Gastrocnemius medialis (tissue), 4 donors: ENCODE measurements at regions not wholly inside any gene's neighbourhood (a gene's known extent, or its start where the extent isn't known, plus 50 kb on each side); places are given as distances from the start of the nearest gene placed in this dataset.

ENCODE experiments used
- ATAC-seq, 2 donors: fragments of 150-250 bp; one replicate each; pipeline ENCODE4 v1.9.1; 2016
- DNase-seq, 2 donors: peaks; one replicate each; pipeline ENCODE4 v3.0.0-alpha.2; 2019
- H3K27ac ChIP-seq, 4 donors: fragments of 200-600 bp; sonication (generic); 1 replicate in 1 of 4; 2 replicates in 3 of 4; pipeline ENCODE4 v1.5.1; 2016 to 2018; ENCODE audit warnings: mild to moderate bottlenecking in 2 of 4, moderate library complexity in 1 of 4
- H3K27me3 ChIP-seq, 3 donors: fragments of 200-600 bp; sonication (generic) in 2 of 3; 1 replicate in 1 of 3; 2 replicates in 2 of 3; pipeline versions ENCODE4 v1.5.1 to v1.6.0; 2016 to 2019; ENCODE audit warnings: mild to moderate bottlenecking in 1 of 3, moderate library complexity in 1 of 3
- H3K36me3 ChIP-seq, 2 donors: fragments of 200-600 bp; sonication (generic) in 1 of 2; one replicate each; pipeline ENCODE4 v1.5.1; 2017 to 2018
- H3K4me1 ChIP-seq, 2 donors: fragments of 200-600 bp; sonication (generic) in 1 of 2; one replicate each; pipeline ENCODE4 v1.5.1; 2016 to 2017; ENCODE audit warnings: mild to moderate bottlenecking in 2 of 2
- H3K4me3 ChIP-seq, 4 donors: fragments of 200-600 bp; sonication (generic) in 3 of 4; 1 replicate in 1 of 4; 2 replicates in 3 of 4; pipeline ENCODE4 v1.5.1; 2016 to 2019; ENCODE audit warnings: mild to moderate bottlenecking in 2 of 4
- H3K9me3 ChIP-seq, 3 donors: fragments of 200-600 bp; sonication (generic) in 2 of 3; 1 replicate in 1 of 3; 2 replicates in 2 of 3; pipeline ENCODE4 v1.5.1; 2016 to 2019
- CTCF ChIP-seq, 5 experiments: fragments of 450-650 bp in 3 of 5; fragments of 200-600 bp in 2 of 5; sonication (generic) in 2 of 5; IDR thresholded peaks in 4 of 5; conservative IDR thresholded peaks in 1 of 5; 1 replicate in 4 of 5; 2 replicates in 1 of 5; pipeline ENCODE4 v1.5.1; 2016 to 2019; ENCODE audit warnings: antibody characterized with exemption in 5 of 5, mild to moderate bottlenecking in 3 of 5, moderate library complexity in 3 of 5
- POLR2A ChIP-seq, 2 donors: fragments of 450-650 bp; IDR thresholded peaks; one replicate each; pipeline ENCODE4 v1.6.1; 2017; ENCODE audit warnings: antibody characterized with exemption in 2 of 2, mild to moderate bottlenecking in 2 of 2, moderate library complexity in 2 of 2
- in situ Hi-C, 4 donors: fragments of 200-750 bp; cut with MboI; loops; one replicate each; pipeline versions ENCODE4 v1.15.0 to v1.8.0; 2017; ENCODE audit warnings: low sequenced_read_pairs in 4 of 4
- intact Hi-C: fragments of 100-400 bp; cut with DNase I; formaldehyde crosslinking; loops from one replicate; pipeline ENCODE4 v1.15.1; 2023; ENCODE audit warnings: low total_unique reads

- Histone ChIP-seq H3K27me3 (no peaks in the 10 kb centered on the region), H3K9me3 (no peaks in the 10 kb centered on the region), H3K4me3 (no peak overlapping the region), H3K27ac (no peak overlapping the region), H3K4me1 (no peaks in the 10 kb centered on the region), H3K36me3 (no peaks in the 10 kb centered on the region)
- no peak for TF ChIP-seq POLR2A (IDR thresholded peaks at IDR 0.05)
- no peak for TF ChIP-seq CTCF (IDR thresholded peaks at IDR 0.05 in 4 of 5, conservative IDR thresholded peaks at IDR 0.05 in 1 of 5)
- intact Hi-C loops = loop anchor here (10.0 kb wide), 1 partner anchor 97 kb away; no protein-coding TSS in a partner anchor
- no peak for DNase-seq
- in situ Hi-C loops = no loop called here
- no peak for ATAC-seq
These were observed 114.0 kb downstream of the KCTD12 start for GRCh38 chr13:76772241-76772640.

- no peaks in the 10 kb centered on the region for H3K27me3 ChIP-seq
- ATAC-seq (no peak), DNase-seq (no peak)
- no peak overlapping the region for H3K27ac ChIP-seq
- no peak overlapping the region for H3K4me3 ChIP-seq
- H3K9me3 ChIP-seq = no peaks in the 10 kb centered on the region
- no peaks in the 10 kb centered on the region for H3K36me3 ChIP-seq
- peaks cover 0 to 5% of the 10 kb centered on the region in 2 donors for H3K4me1 ChIP-seq
- TF ChIP-seq POLR2A (IDR thresholded peaks at IDR 0.05) (no peak), CTCF (IDR thresholded peaks at IDR 0.05 in 4 of 5, conservative IDR thresholded peaks at IDR 0.05 in 1 of 5) (no peak)
- intact Hi-C loops (no loop called here), in situ Hi-C loops (no loop called here)
These were observed 116.9 kb downstream of the KCTD12 start for GRCh38 chr13:76769271-76769791.

GRCh38 chr13:76768384-76768783, 117.8 kb downstream of the KCTD12 start:
- DNase-seq (no peak), ATAC-seq (no peak)
- no peaks in the 10 kb centered on the region for H3K27me3 ChIP-seq

GRCh38 chr13:76764916-76765315, 121.3 kb downstream of the KCTD12 start:
- in situ Hi-C loops (no loop called here), intact Hi-C loops (no loop called here)
- no peaks in the 10 kb centered on the region for H3K27me3 ChIP-seq
- H3K4me1 ChIP-seq = peaks cover 0 to 5% of the 10 kb centered on the region in 2 donors
- ATAC-seq (no peak), DNase-seq (no peak)
- no peaks in the 10 kb centered on the region for H3K9me3 ChIP-seq
- H3K4me3 ChIP-seq = peak overlapping the region in 1 of 4 donors; percentile 10
- TF ChIP-seq POLR2A (IDR thresholded peaks at IDR 0.05) (no peak), CTCF (IDR thresholded peaks at IDR 0.05 in 4 of 5, conservative IDR thresholded peaks at IDR 0.05 in 1 of 5) (no peak)
- no peaks in the 10 kb centered on the region for H3K36me3 ChIP-seq
- H3K27ac ChIP-seq = peak overlapping the region; percentile 54 to 76 (median 62)

More at GRCh38 chr13:76768384-76768783, 117.8 kb downstream of the KCTD12 start:
- no peak overlapping the region for H3K4me3 ChIP-seq
- no peaks in the 10 kb centered on the region for H3K9me3 ChIP-seq
- peaks cover 0 to 5% of the 10 kb centered on the region in 2 donors for H3K4me1 ChIP-seq
- no peaks in the 10 kb centered on the region for H3K36me3 ChIP-seq
- H3K27ac ChIP-seq = no peak overlapping the region
- TF ChIP-seq CTCF (IDR thresholded peaks at IDR 0.05 in 4 of 5, conservative IDR thresholded peaks at IDR 0.05 in 1 of 5) (no peak), POLR2A (IDR thresholded peaks at IDR 0.05) (no peak)
- in situ Hi-C loops (no loop called here), intact Hi-C loops (no loop called here)

GRCh38 chr13:76764429-76764828, 121.8 kb downstream of the KCTD12 start:
- Histone ChIP-seq H3K9me3 (no peaks in the 10 kb centered on the region), H3K4me3 (peak overlapping the region in 1 of 4 donors; percentile 10), H3K27me3 (no peaks in the 10 kb centered on the region), H3K27ac (peak overlapping the region; percentile 54 to 76 (median 62)), H3K36me3 (no peaks in the 10 kb centered on the region), H3K4me1 (peaks cover 0 to 5% of the 10 kb centered on the region in 2 donors)
- intact Hi-C loops (no loop called here), in situ Hi-C loops (no loop called here)
- ATAC-seq = peak; percentile 90 to 91
- DNase-seq = peak; percentile 44 to 63
- TF ChIP-seq CTCF (IDR thresholded peaks at IDR 0.05 in 4 of 5, conservative IDR thresholded peaks at IDR 0.05 in 1 of 5) (no peak), POLR2A (IDR thresholded peaks at IDR 0.05) (no peak)
